ENCODE measurements at regions not wholly inside any gene's neighbourhood (a gene's known extent, or its start where the extent isn't known, plus 50 kb on each side); places are given as distances from the start of the nearest gene placed in this dataset.
A peak's percentile ranks its signal among the peaks of the same experiment; 100 is the strongest.

DNA sequence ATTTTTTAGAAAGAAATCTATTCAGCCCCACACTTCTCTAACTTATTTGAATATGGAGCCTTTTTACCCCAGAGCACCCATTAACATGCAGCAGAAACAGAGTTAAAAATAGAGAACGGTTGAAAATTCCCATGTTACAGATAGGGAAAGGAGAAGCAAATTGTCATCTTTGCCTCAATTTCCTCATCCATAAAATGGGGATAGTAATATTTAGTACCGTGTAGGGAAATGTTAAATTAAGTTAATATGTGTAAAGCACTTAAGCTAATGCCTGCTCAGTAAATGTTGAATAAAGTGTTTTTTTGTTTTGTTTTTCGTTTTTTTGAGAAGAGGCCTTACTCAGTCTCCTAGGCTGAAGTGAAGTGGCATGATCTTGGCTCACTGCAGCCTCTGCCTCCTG is 50.3 kb downstream of the NAV1 start:
- H3K27ac Mint-ChIP-seq (ENCODE audit: unreplicated experiment) = no peak overlapping the region
- H3K4me3 Mint-ChIP-seq = no peak overlapping the region
- TF ChIP-seq, protein P1, sequence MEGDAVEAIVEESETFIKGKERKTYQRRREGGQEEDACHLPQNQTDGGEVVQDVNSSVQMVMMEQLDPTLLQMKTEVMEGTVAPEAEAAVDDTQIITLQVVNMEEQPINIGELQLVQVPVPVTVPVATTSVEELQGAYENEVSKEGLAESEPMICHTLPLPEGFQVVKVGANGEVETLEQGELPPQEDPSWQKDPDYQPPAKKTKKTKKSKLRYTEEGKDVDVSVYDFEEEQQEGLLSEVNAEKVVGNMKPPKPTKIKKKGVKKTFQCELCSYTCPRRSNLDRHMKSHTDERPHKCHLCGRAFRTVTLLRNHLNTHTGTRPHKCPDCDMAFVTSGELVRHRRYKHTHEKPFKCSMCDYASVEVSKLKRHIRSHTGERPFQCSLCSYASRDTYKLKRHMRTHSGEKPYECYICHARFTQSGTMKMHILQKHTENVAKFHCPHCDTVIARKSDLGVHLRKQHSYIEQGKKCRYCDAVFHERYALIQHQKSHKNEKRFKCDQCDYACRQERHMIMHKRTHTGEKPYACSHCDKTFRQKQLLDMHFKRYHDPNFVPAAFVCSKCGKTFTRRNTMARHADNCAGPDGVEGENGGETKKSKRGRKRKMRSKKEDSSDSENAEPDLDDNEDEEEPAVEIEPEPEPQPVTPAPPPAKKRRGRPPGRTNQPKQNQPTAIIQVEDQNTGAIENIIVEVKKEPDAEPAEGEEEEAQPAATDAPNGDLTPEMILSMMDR (conservative IDR thresholded peaks at IDR 0.05) = no peak
- H3K27me3 Mint-ChIP-seq (ENCODE audit: low read depth) = peaks cover 39% of the 10 kb centered on the region
- no peaks in the 10 kb centered on the region for H3K36me3 Mint-ChIP-seq (ENCODE audit: low read depth)
- no peaks in the 10 kb centered on the region for H3K4me1 Mint-ChIP-seq
- no peaks in the 10 kb centered on the region for H3K9me3 Mint-ChIP-seq
- DNase-seq (ENCODE audit: low read depth, low spot score) = no peak

DNA sequence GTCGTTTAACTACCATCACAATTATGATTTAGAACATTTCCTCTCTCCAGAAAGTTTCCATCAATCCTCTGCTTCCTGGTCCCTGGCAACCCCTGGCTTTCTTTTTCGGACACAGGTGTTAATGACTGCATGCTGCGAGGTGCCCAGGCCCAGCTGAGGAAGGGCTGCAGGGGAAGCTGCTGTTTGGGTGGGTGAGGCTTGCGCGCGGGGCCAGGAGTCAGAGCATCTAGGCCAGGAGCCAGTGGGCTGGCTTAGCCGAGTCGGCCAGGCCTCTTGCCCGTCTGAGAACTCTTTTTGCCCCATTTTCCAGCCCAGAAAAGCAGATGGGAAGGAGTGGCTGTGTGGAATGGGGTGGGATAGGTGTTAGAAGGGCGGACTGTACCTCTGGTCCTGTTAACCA is 51.5 kb downstream of the NAV1 start:
- peaks cover 35% of the 10 kb centered on the region for H3K27me3 Mint-ChIP-seq (ENCODE audit: low read depth)
- TF ChIP-seq, protein P1 (conservative IDR thresholded peaks at IDR 0.05) = no peak
- no peak overlapping the region for H3K27ac Mint-ChIP-seq (ENCODE audit: unreplicated experiment)
- no peak for DNase-seq (ENCODE audit: low read depth, low spot score)
- H3K4me1 Mint-ChIP-seq = no peaks in the 10 kb centered on the region
- H3K9me3 Mint-ChIP-seq = no peaks in the 10 kb centered on the region
- no peaks in the 10 kb centered on the region for H3K36me3 Mint-ChIP-seq (ENCODE audit: low read depth)
- H3K4me3 Mint-ChIP-seq = no peak overlapping the region

DNA sequence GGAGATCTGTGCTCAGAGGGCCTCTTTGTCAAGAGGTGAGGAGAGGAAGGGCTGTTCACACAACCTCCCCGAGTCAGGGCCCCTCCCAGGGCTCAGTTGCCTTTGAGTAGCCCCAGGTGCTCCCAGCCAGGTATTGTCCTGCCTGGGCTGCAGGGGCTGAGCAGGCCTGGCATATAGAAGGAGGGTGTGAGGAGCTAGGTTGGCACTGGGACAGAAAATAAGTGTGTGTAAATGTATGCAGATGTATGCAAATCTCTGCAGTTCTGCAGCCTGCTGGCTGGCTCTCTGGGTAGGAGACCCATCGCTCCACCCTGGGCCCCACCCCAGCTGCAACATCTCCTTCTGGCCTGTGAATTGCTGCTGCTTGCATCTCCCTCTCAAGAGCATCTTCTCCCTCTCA is 52.4 kb downstream of the NAV1 start:
- no peaks in the 10 kb centered on the region for H3K36me3 Mint-ChIP-seq (ENCODE audit: low read depth)
- no peak for DNase-seq (ENCODE audit: low read depth, low spot score)
- peaks cover 35% of the 10 kb centered on the region for H3K27me3 Mint-ChIP-seq (ENCODE audit: low read depth)
- no peak overlapping the region for H3K4me3 Mint-ChIP-seq
- no peak overlapping the region for H3K27ac Mint-ChIP-seq (ENCODE audit: unreplicated experiment)
- TF ChIP-seq, protein P1 (conservative IDR thresholded peaks at IDR 0.05) = no peak
- H3K4me1 Mint-ChIP-seq = no peaks in the 10 kb centered on the region
- no peaks in the 10 kb centered on the region for H3K9me3 Mint-ChIP-seq

DNA sequence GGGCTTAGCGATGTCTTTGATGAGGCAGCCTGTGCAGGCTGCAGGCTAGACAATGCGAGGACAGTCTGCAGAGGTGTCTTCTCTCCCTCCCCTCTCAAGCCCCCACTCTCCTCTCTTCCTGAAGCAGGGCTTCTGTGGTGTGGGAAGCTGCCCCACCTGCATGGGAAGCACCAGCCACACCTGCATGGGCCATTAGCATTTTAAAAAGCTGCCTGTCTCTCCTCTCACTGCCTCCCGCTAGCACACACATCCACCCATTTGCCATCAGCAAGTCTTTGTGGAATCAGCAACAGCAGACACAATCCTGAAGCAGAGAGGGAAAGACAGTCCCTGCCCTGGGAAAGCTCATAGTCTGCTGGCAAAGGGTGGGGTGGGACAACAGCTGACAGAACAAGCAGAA is 53.1 kb downstream of the NAV1 start:
- Mint-ChIP-seq H3K36me3 (ENCODE audit: low read depth) (no peaks in the 10 kb centered on the region), H3K4me1 (no peaks in the 10 kb centered on the region), H3K27ac (ENCODE audit: unreplicated experiment) (no peak overlapping the region), H3K27me3 (ENCODE audit: low read depth) (peaks cover 33% of the 10 kb centered on the region), H3K4me3 (no peak overlapping the region), H3K9me3 (no peaks in the 10 kb centered on the region)
- no peak for DNase-seq (ENCODE audit: low read depth, low spot score)
- TF ChIP-seq, protein P1 (conservative IDR thresholded peaks at IDR 0.05) = no peak

DNA sequence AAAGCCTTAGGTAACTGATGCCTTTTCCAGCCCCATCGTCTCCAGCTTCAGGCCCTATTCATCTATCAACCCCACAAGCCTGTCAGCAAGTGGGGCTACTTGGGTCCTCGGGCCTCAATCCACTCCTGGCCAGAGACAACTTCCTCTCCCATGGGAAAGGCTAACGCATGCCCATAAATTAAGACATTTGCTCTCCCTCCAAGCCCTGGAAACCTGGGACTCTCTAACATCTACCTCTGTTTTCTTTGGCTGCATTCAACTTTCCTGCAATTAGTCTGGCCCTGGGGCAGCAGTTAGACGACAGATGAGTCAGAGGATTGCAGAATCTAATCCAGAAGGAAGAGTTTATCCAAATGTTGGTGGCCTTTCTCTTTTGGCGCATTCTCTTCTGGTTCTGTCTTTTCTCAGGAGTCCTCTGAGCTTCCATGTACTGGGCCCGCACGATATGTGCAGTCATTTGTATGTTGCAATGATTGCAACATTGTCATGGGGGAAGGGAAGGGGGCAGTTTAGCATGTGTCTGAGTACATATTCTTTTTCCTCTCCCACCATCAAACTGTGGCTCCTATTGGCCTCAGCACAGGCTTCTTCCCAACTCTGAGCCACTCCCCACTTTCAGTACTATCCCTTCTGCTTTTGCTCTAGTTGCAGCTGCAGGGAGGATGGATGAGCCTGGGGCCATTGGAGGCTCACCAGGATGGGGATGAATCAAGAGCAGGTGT is 54.4 kb downstream of the NAV1 start:
- H3K36me3 Mint-ChIP-seq (ENCODE audit: low read depth) = no peaks in the 10 kb centered on the region

More for the DNA sequence above, 54.4 kb downstream of the NAV1 start:
- H3K4me3 Mint-ChIP-seq = no peak overlapping the region
- H3K27ac Mint-ChIP-seq (ENCODE audit: unreplicated experiment) = peak overlapping the region; percentile 79
- peaks cover 36% of the 10 kb centered on the region for H3K27me3 Mint-ChIP-seq (ENCODE audit: low read depth)
- TF ChIP-seq, protein P1 (conservative IDR thresholded peaks at IDR 0.05) = no peak
- H3K4me1 Mint-ChIP-seq = no peaks in the 10 kb centered on the region
- H3K9me3 Mint-ChIP-seq = no peaks in the 10 kb centered on the region
- no peak for DNase-seq (ENCODE audit: low read depth, low spot score)
